IMR-90 (cell line): ENCODE measurements at regions not wholly inside any gene's neighbourhood (a gene's known extent, or its start where the extent isn't known, plus 50 kb on each side); places are given as distances from the start of the nearest gene placed in this dataset.

Experiments used
- ATAC-seq: fragments of 200-7000 bp; cut with Tn5 transposase; 2 replicates; pipeline ENCODE4 v1.9.1; 2020; ENCODE audit warnings: low read depth, mild to moderate bottlenecking, moderate library complexity
- BruUV-seq: library from RNA; stranded (reverse); fragments of 400-500 nt; replicated peaks from 2 replicates; lab custom pipeline; 2021; lab: Mats Ljungman, UMichigan
- CTCF ChIA-PET: fragments of 300-600 bp; formaldehyde crosslinking; extraction: SDS; loops from one replicate; lab custom pipeline; 2021; ENCODE audit warnings: antibody characterized with exemption; lab: Yijun Ruan, JAX
- POLR2A ChIA-PET: fragments of 300-600 bp; sonication (Branson Sonifier 250); formaldehyde crosslinking; loops from one replicate; lab custom pipeline; 2022; ENCODE audit warnings: antibody characterized with exemption; ENCODE audit not compliant: unreplicated experiment; lab: Charles Lee
- DNase-seq: peaks from one replicate; pipeline ENCODE4 v3.0.0; 2013
- H2AFZ ChIP-seq: replicated peaks from 2 replicates; pipeline ENCODE3; 2013; ENCODE audit warnings: low read length, mild to moderate bottlenecking; ENCODE audit not compliant: poor library complexity
- H2AK5ac ChIP-seq: 2 replicates; pipeline ENCODE4 v1.6.1; 2013; ENCODE audit warnings: low read depth, low read length, inconsistent platforms
- H2AK9ac ChIP-seq: replicated peaks from 2 replicates; pipeline ENCODE3; 2013; ENCODE audit warnings: mild to moderate bottlenecking, low read depth, low read length, moderate library complexity; ENCODE audit not compliant: poor library complexity
- H2BK120ac ChIP-seq: 2 replicates; pipeline ENCODE4 v1.6.1; 2013; ENCODE audit warnings: low read depth, low read length, inconsistent platforms
- H2BK15ac ChIP-seq: 3 replicates; pipeline ENCODE4 v1.6.1; 2013; ENCODE audit warnings: low read depth, low read length, inconsistent platforms
- H2BK20ac ChIP-seq: 2 replicates; pipeline ENCODE4 v1.6.1; 2013; ENCODE audit warnings: low read depth, mild to moderate bottlenecking, inconsistent platforms, low read length, moderate library complexity
- H2BK5ac ChIP-seq: 2 replicates; pipeline ENCODE4 v1.6.1; 2013; ENCODE audit warnings: mild to moderate bottlenecking, low read depth, low read length, inconsistent platforms; ENCODE audit not compliant: poor library complexity, severe bottlenecking
- H3K14ac ChIP-seq: replicated peaks from 2 replicates; pipeline ENCODE4 v1.6.1; 2013; ENCODE audit warnings: low read depth, low read length, inconsistent platforms
- H3K18ac ChIP-seq: 2 replicates; pipeline ENCODE4 v1.6.1; 2013; ENCODE audit warnings: low read depth, low read length, control low read depth
- H3K23ac ChIP-seq: 2 replicates; pipeline ENCODE4 v1.6.1; 2013; ENCODE audit warnings: low read depth, low read length, inconsistent platforms
- H3K27ac ChIP-seq: 2 replicates; pipeline ENCODE4 v1.5.1; 2013; ENCODE audit warnings: mild to moderate bottlenecking, control low read depth, low read length; ENCODE audit not compliant: insufficient read depth
- H3K27me3 ChIP-seq: 2 replicates; pipeline ENCODE4 v1.6.1; 2013; ENCODE audit warnings: low read length; ENCODE audit not compliant: control insufficient read depth, insufficient read depth
- H3K36me3 ChIP-seq: 2 replicates; pipeline ENCODE4 v1.6.1; 2013; ENCODE audit warnings: low read length, mixed read lengths; ENCODE audit not compliant: control insufficient read depth, insufficient read depth
- H3K4ac ChIP-seq: 2 replicates; pipeline ENCODE4 v1.6.1; 2013; ENCODE audit warnings: low read depth, low read length, inconsistent platforms
- H3K4me1 ChIP-seq: 2 replicates; pipeline ENCODE4 v1.6.1; 2013; ENCODE audit warnings: low read length, mixed read lengths; ENCODE audit not compliant: control insufficient read depth, insufficient read depth
- H3K4me2 ChIP-seq: 2 replicates; pipeline ENCODE4 v1.6.1; 2013; ENCODE audit warnings: low read depth, mild to moderate bottlenecking, control low read depth, low read length, moderate library complexity
- H3K4me3 ChIP-seq: 2 replicates; pipeline ENCODE4 v1.5.1; 2013; ENCODE audit warnings: low read depth, mild to moderate bottlenecking, control low read depth, low read length, moderate library complexity; ENCODE audit not compliant: insufficient read depth
- H3K56ac ChIP-seq: 2 replicates; pipeline ENCODE4 v1.6.1; 2013; ENCODE audit warnings: low read length, inconsistent platforms; ENCODE audit not compliant: insufficient read depth; ENCODE audit errors: extremely low read depth
- H3K79me1 ChIP-seq, 2 experiments: 2 replicates each; pipeline ENCODE4 v1.6.1; 2013; ENCODE audit warnings: low read length in 2 of 2, inconsistent platforms in 1 of 2, low read depth in 1 of 2
- H3K9ac ChIP-seq: 2 replicates; pipeline ENCODE4 v1.6.1; 2013; ENCODE audit warnings: low read depth, low read length, control low read depth
- H3K9me1 ChIP-seq: 2 replicates; pipeline ENCODE4 v1.6.1; 2013; ENCODE audit warnings: low read length, inconsistent platforms; ENCODE audit not compliant: insufficient read depth
- H3K9me3 ChIP-seq: 2 replicates; pipeline ENCODE4 v1.6.1; 2013; ENCODE audit warnings: low read length; ENCODE audit not compliant: control insufficient read depth, insufficient read depth
- H4K20me1 ChIP-seq: 2 replicates; pipeline ENCODE4 v1.6.1; 2013; ENCODE audit warnings: low read length, inconsistent platforms; ENCODE audit not compliant: insufficient read depth
- H4K5ac ChIP-seq: 2 replicates; pipeline ENCODE4 v1.6.1; 2013; ENCODE audit warnings: mild to moderate bottlenecking, low read depth, low read length, control low read depth
- H4K8ac ChIP-seq, 2 experiments: 2 replicates each; pipeline ENCODE4 v1.6.1; 2013; ENCODE audit warnings: low read depth in 2 of 2, low read length in 2 of 2, control low read depth in 1 of 2, inconsistent platforms in 1 of 2
- H4K91ac ChIP-seq: 2 replicates; pipeline ENCODE4 v1.6.1; 2013; ENCODE audit warnings: low read depth, low read length, inconsistent platforms; ENCODE audit not compliant: insufficient read depth
- BHLHE40 ChIP-seq: fragments of 150-350 bp; IDR thresholded peaks from 2 replicates; pipeline ENCODE4 v1.6.1; 2016; ENCODE audit warnings: mild to moderate bottlenecking, low read depth, low read length
- CEBPB ChIP-seq: IDR thresholded peaks from 2 replicates; pipeline ENCODE4 v1.6.1; 2012; ENCODE audit warnings: low read depth, low read length, improper control_type of control experiment
- CHD1 ChIP-seq: IDR thresholded peaks from 2 replicates; pipeline ENCODE4 v1.6.1; 2012; ENCODE audit warnings: low read depth, low read length, improper control_type of control experiment
- CTCF ChIP-seq: conservative IDR thresholded peaks from 2 replicates; pipeline ENCODE4 v1.5.1; 2012; ENCODE audit warnings: mild to moderate bottlenecking, low read depth, low read length, improper control_type of control experiment
- FOS ChIP-seq: fragments of 150-350 bp; IDR thresholded peaks from 2 replicates; pipeline ENCODE4 v1.6.1; 2016; ENCODE audit warnings: low read depth, low read length
- MAFK ChIP-seq: IDR thresholded peaks from 2 replicates; pipeline ENCODE4 v1.6.1; 2012; ENCODE audit warnings: low read depth, low read length, improper control_type of control experiment
- MAZ ChIP-seq: IDR thresholded peaks from 2 replicates; pipeline ENCODE4 v1.6.1; 2012; ENCODE audit warnings: low read depth, mild to moderate bottlenecking, low read length, improper control_type of control experiment, moderate library complexity, borderline replicate concordance
- NFE2L2 ChIP-seq: fragments of 150-350 bp; IDR thresholded peaks from 2 replicates; pipeline ENCODE4 v1.6.1; 2016; ENCODE audit warnings: low read depth, mild to moderate bottlenecking, low read length
- POLR2A ChIP-seq: IDR thresholded peaks from 2 replicates; pipeline ENCODE4 v1.6.1; 2012; ENCODE audit warnings: mild to moderate bottlenecking, low read depth, low read length
- RAD21 ChIP-seq: IDR thresholded peaks from 2 replicates; pipeline ENCODE4 v1.6.1; 2012; ENCODE audit warnings: low read length, improper control_type of control experiment
- SMC3 ChIP-seq: fragments of 150-350 bp; IDR thresholded peaks from 2 replicates; pipeline ENCODE4 v1.6.1; 2016; ENCODE audit warnings: low read depth, mild to moderate bottlenecking, antibody characterized with exemption, low read length, moderate library complexity
- USF2 ChIP-seq: fragments of 150-350 bp; IDR thresholded peaks from 2 replicates; pipeline ENCODE4 v1.6.1; 2017; ENCODE audit warnings: mild to moderate bottlenecking, antibody characterized with exemption, low read length, low read depth
- WGBS, 2 experiments: methylation state at CpG; one replicate each; pipeline versions ENCODE4 v1.1.5 to v1.1.7; 2013; ENCODE audit warnings: missing lambda C conversion rate in 2 of 2; ENCODE audit not compliant: insufficient read length in 1 of 2; ENCODE audit errors: extremely low coverage in 2 of 2; 5-methylcytosine and 5-hydroxymethylcytosine counted together
- dilution Hi-C: fragments of 300-500 bp; cut with HindIII; formaldehyde crosslinking; loops from one replicate; pipeline ENCODE4 v1.14.3; 2018; ENCODE audit warnings: low sequenced_read_pairs; ENCODE audit not compliant: unreplicated experiment
- in situ Hi-C: fragments of 300-500 bp; cut with MboI; formaldehyde crosslinking; loops from 3 replicates; pipeline ENCODE4 v1.14.3; 2019; ENCODE audit warnings: low sequenced_read_pairs, inconsistent platforms, mixed read lengths
- intact Hi-C: fragments of 100-400 bp; cut with micrococcal nuclease; formaldehyde crosslinking; loops from 2 replicates; pipeline ENCODE4 v1.10.0; 2022

- TF ChIP-seq SMC3: no peak
Observed at GRCh38 chr6:90412538-90413369, 116.1 kb upstream of the BACH2 start (continued).

- no peak overlapping the region for H3K56ac ChIP-seq
- ATAC-seq: no peak
- no peak for TF ChIP-seq MAFK
- no peak for TF ChIP-seq FOS
- no peak for TF ChIP-seq CTCF
- TF ChIP-seq MAZ: no peak
- no peak for TF ChIP-seq POLR2A
- no peak for TF ChIP-seq RAD21
- TF ChIP-seq SMC3: no peak
- TF ChIP-seq CEBPB: no peak
- TF ChIP-seq CHD1: no peak
- no peak for TF ChIP-seq USF2
- TF ChIP-seq NFE2L2: no peak
- TF ChIP-seq BHLHE40: no peak
Observed at GRCh38 chr6:90411292-90411781, 114.7 kb upstream of the BACH2 start.

More at GRCh38 chr6:90411292-90411781, 114.7 kb upstream of the BACH2 start:
- Histone ChIP-seq H4K5ac (no peak overlapping the region), H4K20me1 (no peaks in the 10 kb centered on the region), H3K14ac (no peak overlapping the region), H3K4ac (no peak overlapping the region), H3K27me3 (peaks cover 4% of the 10 kb centered on the region; the same call in 1 of the 2 replicates), H3K18ac (no peak overlapping the region), H2BK20ac (no peak overlapping the region), H3K4me1 (peaks cover 4% of the 10 kb centered on the region; the same call in 1 of the 2 replicates), H3K36me3 (no peaks in the 10 kb centered on the region), H3K79me1 (no peaks in the 10 kb centered on the region), H3K9me3 (no peaks in the 10 kb centered on the region), H3K4me2 (no peak overlapping the region), H2BK15ac (no peak overlapping the region), H3K27ac (no peak overlapping the region), H4K8ac (no peak overlapping the region), H2BK5ac (no peak overlapping the region), H3K23ac (no peak overlapping the region), H2BK120ac (no peak overlapping the region), H3K4me3 (no peak overlapping the region), H4K91ac (no peak overlapping the region), H2AK5ac (no peak overlapping the region), H3K9me1 (peaks cover 5% of the 10 kb centered on the region; the same call in 1 of the 2 replicates), H2AK9ac (no peak overlapping the region), H3K9ac (no peak overlapping the region), H2AFZ (no peak overlapping the region)
- no peak for DNase-seq
- intact Hi-C loops (no loop called here), in situ Hi-C loops (no loop called here), dilution Hi-C loops (no loop called here)
- WGBS, 2 experiments: 100% methylated on average over 1 of the region's 7 CpGs; no CpG with 5 or more reads in 1 of the 2 experiments
- ChIA-PET CTCF (interaction anchor here (0.9 kb wide), 1 partner anchor 19 kb away, joined by 4 read pairs; no protein-coding TSS in a partner anchor), POLR2A (interaction anchor here (0.5 kb wide), 1 partner anchor 550 kb away, joined by 4 read pairs; no protein-coding TSS in a partner anchor)
- BruUV-seq: no TSS peak
